Neural progenitor cell (in vitro differentiated cells): ENCODE measurements at regions not wholly inside any gene's neighbourhood (a gene's known extent, or its start where the extent isn't known, plus 50 kb on each side); places are given as distances from the start of the nearest gene placed in this dataset.
"Not testable (repeated sequence)": the region's sequence is repeated elsewhere in the genome, so short reads cannot be mapped to it uniquely, and the experiment has no call there.

ENCODE experiments used
- DNase-seq: peaks from one replicate; pipeline ENCODE4 v3.0.0-alpha.2; 2016; ENCODE audit warnings: low spot score
- H2AFZ ChIP-seq: fragments of 200-600 bp; sonication (generic); replicated peaks from 2 replicates; pipeline ENCODE4 v1.6.1; 2016; ENCODE audit warnings: antibody characterized with exemption
- H3F3A ChIP-seq: fragments of 200-600 bp; sonication (generic); 2 replicates; pipeline ENCODE4 v1.6.1; 2016; ENCODE audit warnings: antibody characterized with exemption, low read depth
- H3K27ac ChIP-seq: fragments of 200-600 bp; sonication (generic); 2 replicates; pipeline ENCODE4 v1.5.1; 2016; ENCODE audit warnings: mild to moderate bottlenecking
- H3K27me3 ChIP-seq: fragments of 200-600 bp; sonication (generic); 2 replicates; pipeline ENCODE4 v1.6.1; 2016; ENCODE audit warnings: mild to moderate bottlenecking, moderate library complexity
- H3K36me3 ChIP-seq: fragments of 200-600 bp; sonication (generic); 2 replicates; pipeline ENCODE4 v1.5.1; 2016
- H3K4me1 ChIP-seq: fragments of 200-600 bp; sonication (generic); 2 replicates; pipeline ENCODE4 v1.6.1; 2016; ENCODE audit warnings: mixed run types
- H3K4me2 ChIP-seq: fragments of 200-600 bp; sonication (generic); 2 replicates; pipeline ENCODE4 v1.6.1; 2016
- H3K4me3 ChIP-seq: fragments of 200-600 bp; sonication (generic); 2 replicates; pipeline ENCODE4 v1.5.1; 2016
- H3K79me2 ChIP-seq: fragments of 200-600 bp; sonication (generic); 2 replicates; pipeline ENCODE4 v1.6.1; 2016; ENCODE audit warnings: low read depth
- H3K9ac ChIP-seq: fragments of 200-600 bp; sonication (generic); 2 replicates; pipeline ENCODE4 v1.6.1; 2016
- H3K9me3 ChIP-seq: fragments of 200-600 bp; sonication (generic); 2 replicates; pipeline ENCODE4 v1.5.1; 2016; ENCODE audit warnings: low read depth
- H4K20me1 ChIP-seq: fragments of 200-600 bp; sonication (generic); 2 replicates; pipeline ENCODE4 v1.6.1; 2016; ENCODE audit warnings: low read depth
- H3K27ac Mint-ChIP-seq: 3 replicates; pipeline ENCODE4 v1.8.0; 2021; ENCODE audit warnings: mixed read lengths
- H3K27me3 Mint-ChIP-seq: 2 replicates; pipeline ENCODE4 v1.8.0; 2022; ENCODE audit warnings: low read depth, mild to moderate bottlenecking, inconsistent platforms, moderate library complexity, mixed read lengths; ENCODE audit not compliant: insufficient read depth
- H3K36me3 Mint-ChIP-seq: 3 replicates; pipeline ENCODE4 v1.8.0; 2021; ENCODE audit warnings: mixed read lengths
- H3K4me1 Mint-ChIP-seq: 3 replicates; pipeline ENCODE4 v1.8.0; 2021; ENCODE audit warnings: mixed read lengths
- H3K4me3 Mint-ChIP-seq: 3 replicates; pipeline ENCODE4 v1.8.0; 2021; ENCODE audit warnings: mild to moderate bottlenecking, moderate library complexity, mixed read lengths
- H3K9me3 Mint-ChIP-seq: 3 replicates; pipeline ENCODE4 v1.8.0; 2020; ENCODE audit warnings: mixed read lengths
- EZH2 ChIP-seq: fragments of 200-600 bp; sonication (generic); IDR thresholded peaks from 2 replicates; pipeline ENCODE4 v1.6.1; 2017; ENCODE audit warnings: antibody characterized with exemption, mild to moderate bottlenecking, moderate library complexity
- EZH2phosphoT487 ChIP-seq: fragments of 200-600 bp; sonication (generic); IDR thresholded peaks from 2 replicates; pipeline ENCODE4 v1.6.1; 2017; ENCODE audit warnings: antibody characterized with exemption
- TF ChIP-seq, protein P1 (sequence below): fragments of 200-600 bp; sonication (generic); IDR thresholded peaks from 2 replicates; pipeline ENCODE4 v1.5.1; 2017; ENCODE audit warnings: antibody characterized with exemption, mild to moderate bottlenecking

DNA sequence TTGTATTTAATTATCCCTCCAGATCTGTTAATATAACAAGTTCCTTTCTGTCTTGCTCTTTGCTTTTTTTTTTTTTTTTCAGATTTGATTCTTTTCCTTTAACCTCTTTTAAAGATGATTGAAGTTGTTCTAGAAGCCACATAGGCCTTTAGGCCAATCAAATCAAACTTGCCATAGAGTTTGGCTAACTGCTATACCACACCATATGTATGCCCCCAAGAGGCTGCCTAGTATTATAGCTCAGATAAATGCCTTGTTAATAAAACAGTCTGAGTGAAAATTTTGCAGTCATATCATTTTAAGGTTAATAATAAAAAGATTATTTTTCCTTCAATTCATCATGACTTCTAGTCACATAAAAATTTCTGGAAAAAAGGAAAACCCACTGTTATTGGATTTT is 696.0 kb upstream of the CHRM3 start:
- Histone ChIP-seq H3K9ac (no peak overlapping the region), H3K36me3 (no peaks in the 10 kb centered on the region), H3K4me2 (no peak overlapping the region), H2AFZ (no peak overlapping the region), H3K27ac (no peak overlapping the region), H4K20me1 (no peaks in the 10 kb centered on the region), H3K9me3 (no peaks in the 10 kb centered on the region), H3K27me3 (no peaks in the 10 kb centered on the region), H3K79me2 (no peaks in the 10 kb centered on the region), H3K4me1 (no peaks in the 10 kb centered on the region), H3K4me3 (no peak overlapping the region), H3F3A (no peaks in the 10 kb centered on the region)
- no peaks in the 10 kb centered on the region for H3K4me1 Mint-ChIP-seq
- H3K9me3 Mint-ChIP-seq, result peaks cover 3% of the 10 kb centered on the region
- peaks cover 3% of the 10 kb centered on the region for H3K27me3 Mint-ChIP-seq
- DNase-seq, result no peak
- H3K27ac Mint-ChIP-seq, result no peak overlapping the region
- H3K36me3 Mint-ChIP-seq, result no peaks in the 10 kb centered on the region
- TF ChIP-seq EZH2phosphoT487 (no peak), EZH2 (no peak)
- TF ChIP-seq, protein P1, sequence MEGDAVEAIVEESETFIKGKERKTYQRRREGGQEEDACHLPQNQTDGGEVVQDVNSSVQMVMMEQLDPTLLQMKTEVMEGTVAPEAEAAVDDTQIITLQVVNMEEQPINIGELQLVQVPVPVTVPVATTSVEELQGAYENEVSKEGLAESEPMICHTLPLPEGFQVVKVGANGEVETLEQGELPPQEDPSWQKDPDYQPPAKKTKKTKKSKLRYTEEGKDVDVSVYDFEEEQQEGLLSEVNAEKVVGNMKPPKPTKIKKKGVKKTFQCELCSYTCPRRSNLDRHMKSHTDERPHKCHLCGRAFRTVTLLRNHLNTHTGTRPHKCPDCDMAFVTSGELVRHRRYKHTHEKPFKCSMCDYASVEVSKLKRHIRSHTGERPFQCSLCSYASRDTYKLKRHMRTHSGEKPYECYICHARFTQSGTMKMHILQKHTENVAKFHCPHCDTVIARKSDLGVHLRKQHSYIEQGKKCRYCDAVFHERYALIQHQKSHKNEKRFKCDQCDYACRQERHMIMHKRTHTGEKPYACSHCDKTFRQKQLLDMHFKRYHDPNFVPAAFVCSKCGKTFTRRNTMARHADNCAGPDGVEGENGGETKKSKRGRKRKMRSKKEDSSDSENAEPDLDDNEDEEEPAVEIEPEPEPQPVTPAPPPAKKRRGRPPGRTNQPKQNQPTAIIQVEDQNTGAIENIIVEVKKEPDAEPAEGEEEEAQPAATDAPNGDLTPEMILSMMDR, result no peak
- no peak overlapping the region for H3K4me3 Mint-ChIP-seq

DNA sequence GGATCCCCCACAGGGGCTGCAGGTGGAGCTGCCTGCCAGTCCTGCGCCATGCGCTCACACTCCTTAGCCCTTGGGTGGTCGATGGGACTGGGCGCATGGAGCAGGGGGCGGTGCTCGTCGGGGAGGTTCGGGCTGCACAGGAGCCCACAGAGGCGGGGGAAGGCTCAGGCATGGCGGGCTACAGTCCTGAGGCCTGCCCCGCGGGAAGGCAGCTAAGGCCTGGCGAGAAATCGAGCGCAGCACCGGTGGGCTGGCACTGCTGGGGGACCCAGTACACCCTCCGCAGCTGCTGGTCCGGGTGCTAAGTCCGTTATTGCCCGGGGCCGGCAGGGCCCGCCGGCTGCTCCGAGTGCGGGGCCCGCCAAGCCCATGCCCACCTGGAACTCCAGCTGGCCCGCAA is 701.8 kb upstream of the CHRM3 start:
- H2AFZ ChIP-seq, H3K27me3 ChIP-seq, H3K27ac ChIP-seq, H3K4me1 Mint-ChIP-seq, H3K36me3 ChIP-seq, H3K4me3 Mint-ChIP-seq, H3K9me3 ChIP-seq, H3K27me3 Mint-ChIP-seq, H3K27ac Mint-ChIP-seq, H3K4me2 ChIP-seq, H3F3A ChIP-seq, H3K9ac ChIP-seq, H4K20me1 ChIP-seq, H3K4me1 ChIP-seq, H3K4me3 ChIP-seq, H3K36me3 Mint-ChIP-seq, H3K79me2 ChIP-seq, DNase-seq: not testable (repeated sequence)
- H3K9me3 Mint-ChIP-seq, result peaks cover 18% of the 10 kb centered on the region

DNA sequence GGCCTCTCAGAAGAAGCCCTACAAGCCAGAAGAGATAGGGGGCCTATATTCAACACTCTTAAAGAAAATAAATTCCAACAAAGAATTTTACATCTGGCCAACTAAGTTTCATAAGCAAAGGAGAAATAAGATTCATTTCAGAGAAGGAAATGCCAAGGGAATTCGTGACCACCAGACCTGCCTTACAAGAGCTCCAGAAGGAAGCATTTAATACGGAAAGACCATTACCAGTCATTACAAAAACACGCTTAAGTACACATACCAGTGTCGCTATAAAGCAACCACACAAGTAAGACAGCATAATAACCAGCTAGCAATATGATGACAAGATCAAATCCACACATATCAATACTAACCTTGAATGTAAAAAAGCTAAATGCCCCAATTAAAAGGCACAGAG is 704.9 kb upstream of the CHRM3 start:
- no peak overlapping the region for H3K4me2 ChIP-seq
- H4K20me1 ChIP-seq, result no peaks in the 10 kb centered on the region
- no peak overlapping the region for H2AFZ ChIP-seq
- Mint-ChIP-seq H3K27me3 (peaks cover 2% of the 10 kb centered on the region), H3K36me3 (no peaks in the 10 kb centered on the region), H3K4me1 (no peaks in the 10 kb centered on the region), H3K9me3 (peaks cover 18% of the 10 kb centered on the region), H3K27ac (no peak overlapping the region), H3K4me3 (no peak overlapping the region)
- H3K9ac ChIP-seq, result no peak overlapping the region
- H3F3A ChIP-seq, result no peaks in the 10 kb centered on the region
- no peaks in the 10 kb centered on the region for H3K36me3 ChIP-seq
- TF ChIP-seq, protein P1, result no peak
- TF ChIP-seq EZH2 (no peak), EZH2phosphoT487 (no peak)
- no peak overlapping the region for H3K27ac ChIP-seq
- H3K4me3 ChIP-seq, result no peak overlapping the region
- H3K27me3 ChIP-seq, result no peaks in the 10 kb centered on the region
- no peaks in the 10 kb centered on the region for H3K9me3 ChIP-seq
- no peaks in the 10 kb centered on the region for H3K79me2 ChIP-seq
- no peak for DNase-seq
- H3K4me1 ChIP-seq, result no peaks in the 10 kb centered on the region

DNA sequence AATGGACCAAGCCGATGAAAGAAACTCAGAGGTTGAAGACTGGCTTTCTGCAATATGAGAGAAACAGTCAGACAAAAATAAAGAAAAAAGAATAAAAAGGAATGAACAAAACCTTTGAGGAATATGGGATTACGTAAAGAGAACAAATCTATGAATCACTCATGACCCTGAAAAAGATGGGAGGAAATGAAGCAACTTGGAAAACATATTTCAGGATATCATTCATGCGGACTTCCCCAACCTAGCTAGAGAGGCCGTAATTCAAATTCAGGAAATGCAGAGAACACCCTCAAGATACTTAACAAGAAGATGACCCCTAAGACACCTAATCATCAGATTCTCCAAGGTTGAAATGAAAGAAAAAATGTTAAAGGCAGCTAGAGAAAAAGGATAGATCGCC is 705.3 kb upstream of the CHRM3 start:
- Mint-ChIP-seq H3K27me3 (peaks cover 2% of the 10 kb centered on the region), H3K4me3 (no peak overlapping the region), H3K9me3 (peaks cover 18% of the 10 kb centered on the region), H3K4me1 (no peaks in the 10 kb centered on the region), H3K27ac (no peak overlapping the region), H3K36me3 (no peaks in the 10 kb centered on the region)
- no peaks in the 10 kb centered on the region for H4K20me1 ChIP-seq
- H3K36me3 ChIP-seq, result no peaks in the 10 kb centered on the region
- H3K4me2 ChIP-seq, result no peak overlapping the region
- H3K9me3 ChIP-seq, result no peaks in the 10 kb centered on the region
- no peak overlapping the region for H3K27ac ChIP-seq
- no peaks in the 10 kb centered on the region for H3K27me3 ChIP-seq
- no peak for DNase-seq
- H3K4me1 ChIP-seq, result no peaks in the 10 kb centered on the region
- no peaks in the 10 kb centered on the region for H3F3A ChIP-seq
- no peak overlapping the region for H2AFZ ChIP-seq
- H3K9ac ChIP-seq, result no peak overlapping the region
- no peak overlapping the region for H3K4me3 ChIP-seq
- no peak for TF ChIP-seq EZH2
- TF ChIP-seq EZH2phosphoT487, result no peak
- TF ChIP-seq, protein P1, result no peak
- no peaks in the 10 kb centered on the region for H3K79me2 ChIP-seq
